A673 (cell line): ENCODE measurements at regions not wholly inside any gene's neighbourhood (a gene's known extent, or its start where the extent isn't known, plus 50 kb on each side); places are given as distances from the start of the nearest gene placed in this dataset.
A peak's percentile ranks its signal among the peaks of the same experiment; 100 is the strongest.

Experiments
- BruUV-seq: library from RNA; stranded (reverse); fragments of 400-500 nt; replicated peaks from 2 replicates; lab custom pipeline; 2021; lab: Mats Ljungman, UMichigan
- CTCF ChIA-PET: fragments of 300-600 bp; sonication (Branson Sonifier 250); formaldehyde crosslinking; loops from one replicate; lab custom pipeline; 2022; ENCODE audit warnings: antibody characterized with exemption; lab: Charles Lee
- POLR2A ChIA-PET: fragments of 300-600 bp; sonication (Branson Sonifier 250); formaldehyde crosslinking; loops from one replicate; lab custom pipeline; 2022; ENCODE audit warnings: antibody characterized with exemption; ENCODE audit not compliant: low non-redundant PET; lab: Charles Lee
- DNase-seq: peaks from one replicate; pipeline ENCODE4 v3.0.0-alpha.2; 2015; ENCODE audit warnings: low spot score
- H3K27ac ChIP-seq: fragments of 200-600 bp; sonication (generic); 2 replicates; pipeline ENCODE4 v1.5.1; 2016; ENCODE audit warnings: mixed run types, low read depth, mild to moderate bottlenecking, mixed read lengths, antibody characterized with exemption, low read length; ENCODE audit not compliant: poor library complexity, severe bottlenecking
- H3K27me3 ChIP-seq: fragments of 200-600 bp; sonication (generic); replicated peaks from 2 replicates; pipeline ENCODE4 v1.6.1; 2017; ENCODE audit warnings: mixed run types, low read depth, mild to moderate bottlenecking, mixed read lengths, antibody characterized with exemption, low read length; ENCODE audit not compliant: insufficient read depth, poor library complexity
- H3K36me3 ChIP-seq: fragments of 200-600 bp; sonication (generic); 2 replicates; pipeline ENCODE4 v1.6.1; 2016; ENCODE audit warnings: mixed run types, mild to moderate bottlenecking, mixed read lengths, antibody characterized with exemption, low read length; ENCODE audit not compliant: insufficient read depth, poor library complexity, severe bottlenecking
- H3K4me1 ChIP-seq: fragments of 200-600 bp; sonication (generic); 2 replicates; pipeline ENCODE4 v1.6.1; 2017; ENCODE audit warnings: mixed run types, mild to moderate bottlenecking, mixed read lengths, antibody characterized with exemption, low read length; ENCODE audit not compliant: insufficient read depth, poor library complexity, severe bottlenecking
- H3K4me3 ChIP-seq: fragments of 200-600 bp; sonication (generic); 2 replicates; pipeline ENCODE4 v1.5.1; 2016; ENCODE audit warnings: low read depth, mixed run types, mild to moderate bottlenecking, mixed read lengths, low read length; ENCODE audit not compliant: poor library complexity, severe bottlenecking
- H3K9me3 ChIP-seq: fragments of 200-600 bp; sonication (generic); 2 replicates; pipeline ENCODE4 v1.6.1; 2016; ENCODE audit warnings: mixed run types, low read depth, mild to moderate bottlenecking, mixed read lengths, antibody characterized with exemption, low read length; ENCODE audit not compliant: poor library complexity, severe bottlenecking
- CTCF ChIP-seq: fragments of 300-800, 200-600 bp; sonication (generic); conservative IDR thresholded peaks from 2 replicates; pipeline ENCODE4 v1.5.1; 2017; ENCODE audit warnings: low read depth, mild to moderate bottlenecking, antibody characterized with exemption, low read length, moderate library complexity, mixed read lengths
- EZH2 ChIP-seq: fragments of 200-600 bp; sonication (generic); IDR thresholded peaks from 2 replicates; pipeline ENCODE4 v1.6.1; 2017; ENCODE audit warnings: borderline replicate concordance, low read depth, mild to moderate bottlenecking, mixed read lengths, antibody characterized with exemption, low read length; ENCODE audit not compliant: poor library complexity, severe bottlenecking
- intact Hi-C: fragments of 100-400 bp; cut with micrococcal nuclease; formaldehyde crosslinking; loops from one replicate; pipeline ENCODE4 v1.10.0; 2022; ENCODE audit not compliant: unreplicated experiment

DNA sequence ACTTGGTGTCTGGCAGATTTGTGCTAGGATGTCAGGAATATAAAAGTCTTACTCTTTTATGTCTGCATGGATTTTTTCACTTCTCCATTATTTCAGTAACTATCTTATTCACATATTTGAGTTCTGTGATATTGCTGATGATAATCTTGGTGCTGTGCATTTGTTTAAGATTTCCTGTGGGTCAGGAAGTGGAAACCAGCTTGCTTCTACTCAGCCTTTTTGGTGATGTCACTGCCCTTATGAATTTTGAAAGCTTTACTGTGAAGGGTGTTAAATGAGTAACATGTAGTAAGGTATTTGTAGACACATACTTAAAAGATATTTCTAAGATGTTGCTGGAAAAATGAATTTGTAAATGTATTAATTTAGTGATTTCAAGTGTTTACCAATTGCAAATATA is 69.5 kb upstream of the VOPP1 start:
- TF ChIP-seq CTCF (no peak), EZH2 (no peak)
- H3K27me3 ChIP-seq: no peaks in the 10 kb centered on the region
- POLR2A ChIA-PET: interaction anchor here (0.8 kb wide), 1 partner anchor 166 kb away, joined by 17 read pairs; no protein-coding TSS in a partner anchor
- H3K4me3 ChIP-seq: no peak overlapping the region
- CTCF ChIA-PET: interaction anchor here (0.5 to 1.0 kb wide), 4 partner anchors 321 to 435 kb away, joined by 3 to 8 read pairs (median 4); partner anchors contain the start of genes CCT6A and PSPH
- DNase-seq: peak; percentile 64
- H3K36me3 ChIP-seq: no peaks in the 10 kb centered on the region
- H3K27ac ChIP-seq: peak overlapping the region; percentile 73
- peaks cover 13% of the 10 kb centered on the region for H3K9me3 ChIP-seq
- BruUV-seq: TSS peak; percentile 87
- peaks cover 10% of the 10 kb centered on the region for H3K4me1 ChIP-seq
- intact Hi-C loops: loop anchor here (2.0 to 10.0 kb wide), 3 partner anchors 63 to 433 kb away; partner anchors contain the start of gene NIPSNAP2

GRCh38 chr7:55641273-55641691 is 69.0 kb upstream of the VOPP1 start:
- no peak overlapping the region for H3K4me3 ChIP-seq
- H3K9me3 ChIP-seq: peaks cover 13% of the 10 kb centered on the region
- H3K27ac ChIP-seq: peak overlapping the region; percentile 73
- BruUV-seq: no TSS peak
- peaks cover 10% of the 10 kb centered on the region for H3K4me1 ChIP-seq
- no peaks in the 10 kb centered on the region for H3K36me3 ChIP-seq
- intact Hi-C loops: loop anchor here (2.0 to 10.0 kb wide), 3 partner anchors 64 to 434 kb away; partner anchors contain the start of gene NIPSNAP2
- DNase-seq: peak; percentile 89
- ChIA-PET CTCF (interaction anchor here (0.5 to 1.0 kb wide), 5 partner anchors 321 to 436 kb away, joined by 3 to 10 read pairs (median 4); partner anchors contain the start of genes CCT6A and PSPH), POLR2A (no interaction called here)
- H3K27me3 ChIP-seq: no peaks in the 10 kb centered on the region
- TF ChIP-seq EZH2: no peak
- TF ChIP-seq CTCF: peak; percentile 81

DNA sequence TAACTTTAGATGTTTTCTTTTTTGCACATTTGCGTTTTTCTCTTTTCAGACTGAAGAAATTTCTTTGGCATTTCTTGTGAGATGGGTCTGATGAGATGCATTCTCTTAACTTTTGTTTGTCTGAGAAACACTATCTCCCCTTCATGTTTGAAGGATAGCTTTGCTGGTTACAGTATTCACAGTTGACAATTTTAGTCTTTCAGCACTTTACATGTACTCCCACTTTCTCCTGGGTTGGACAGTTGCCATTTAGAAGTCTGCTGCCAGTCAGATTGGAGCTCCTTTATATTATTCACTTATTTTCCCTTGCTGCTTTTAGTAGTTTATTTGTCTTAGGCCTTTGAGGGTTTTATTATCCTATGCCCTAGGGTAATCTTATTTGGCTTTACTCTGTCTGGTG is 67.3 kb upstream of the VOPP1 start:
- no peak overlapping the region for H3K27ac ChIP-seq
- H3K9me3 ChIP-seq: peaks cover 13% of the 10 kb centered on the region
- H3K4me1 ChIP-seq: peaks cover 10% of the 10 kb centered on the region
- ChIA-PET POLR2A (no interaction called here), CTCF (no interaction called here)
- H3K4me3 ChIP-seq: no peak overlapping the region
- no peaks in the 10 kb centered on the region for H3K36me3 ChIP-seq
- H3K27me3 ChIP-seq: no peaks in the 10 kb centered on the region
- DNase-seq: no peak
- TF ChIP-seq CTCF (no peak), EZH2 (no peak)
- intact Hi-C loops: loop anchor here (2.0 to 10.0 kb wide), 3 partner anchors 65 to 435 kb away; partner anchors contain the start of gene NIPSNAP2
- BruUV-seq: no TSS peak
